Uterus (tissue), 2 donors: ENCODE measurements at regions not wholly inside any gene's neighbourhood (a gene's known extent, or its start where the extent isn't known, plus 50 kb on each side); places are given as distances from the start of the nearest gene placed in this dataset.

Source experiments
- POLR2A ChIP-seq, 2 donors: fragments of 450-650 bp; IDR thresholded peaks; one replicate each; pipeline ENCODE4 v1.6.1; 2016; ENCODE audit warnings: antibody characterized with exemption in 2 of 2, mild to moderate bottlenecking in 1 of 2, moderate library complexity in 1 of 2
- TF ChIP-seq, protein P1 (sequence below), 4 experiments: fragments of 200-600 bp in 2 of 4; fragments of 450-650 bp in 2 of 4; sonication (generic) in 2 of 4; IDR thresholded peaks; one replicate each; pipeline ENCODE4 v1.5.1; 2016 to 2019; ENCODE audit warnings: antibody characterized with exemption in 4 of 4, mild to moderate bottlenecking in 2 of 4, moderate library complexity in 1 of 4

DNA sequence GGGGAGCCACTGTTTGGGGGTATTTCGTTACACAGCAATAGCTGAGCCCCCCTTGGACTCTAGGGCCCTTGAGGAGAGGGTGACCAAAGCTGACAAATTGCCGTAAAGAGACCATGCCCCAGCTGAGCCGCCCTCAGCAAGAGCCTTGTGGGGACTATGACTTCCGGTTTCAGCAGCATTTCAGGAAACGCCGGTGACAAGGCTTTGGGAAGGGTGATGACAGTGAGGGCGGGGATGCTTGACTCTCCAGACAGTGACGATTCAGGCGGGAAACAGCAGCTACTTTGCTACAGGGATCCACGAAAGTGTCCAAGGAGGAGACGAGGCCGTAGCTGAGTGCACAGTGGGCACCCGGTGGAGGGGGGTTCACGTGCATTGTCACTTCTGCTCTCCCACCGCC lies 360.8 kb downstream of the C16orf95 start:
- no peak for TF ChIP-seq POLR2A (IDR thresholded peaks at IDR 0.05)
- TF ChIP-seq, protein P1, sequence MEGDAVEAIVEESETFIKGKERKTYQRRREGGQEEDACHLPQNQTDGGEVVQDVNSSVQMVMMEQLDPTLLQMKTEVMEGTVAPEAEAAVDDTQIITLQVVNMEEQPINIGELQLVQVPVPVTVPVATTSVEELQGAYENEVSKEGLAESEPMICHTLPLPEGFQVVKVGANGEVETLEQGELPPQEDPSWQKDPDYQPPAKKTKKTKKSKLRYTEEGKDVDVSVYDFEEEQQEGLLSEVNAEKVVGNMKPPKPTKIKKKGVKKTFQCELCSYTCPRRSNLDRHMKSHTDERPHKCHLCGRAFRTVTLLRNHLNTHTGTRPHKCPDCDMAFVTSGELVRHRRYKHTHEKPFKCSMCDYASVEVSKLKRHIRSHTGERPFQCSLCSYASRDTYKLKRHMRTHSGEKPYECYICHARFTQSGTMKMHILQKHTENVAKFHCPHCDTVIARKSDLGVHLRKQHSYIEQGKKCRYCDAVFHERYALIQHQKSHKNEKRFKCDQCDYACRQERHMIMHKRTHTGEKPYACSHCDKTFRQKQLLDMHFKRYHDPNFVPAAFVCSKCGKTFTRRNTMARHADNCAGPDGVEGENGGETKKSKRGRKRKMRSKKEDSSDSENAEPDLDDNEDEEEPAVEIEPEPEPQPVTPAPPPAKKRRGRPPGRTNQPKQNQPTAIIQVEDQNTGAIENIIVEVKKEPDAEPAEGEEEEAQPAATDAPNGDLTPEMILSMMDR (IDR thresholded peaks at IDR 0.05), result no peak
